GM21390 (cell line): ENCODE measurements at regions not wholly inside any gene's neighbourhood (a gene's known extent, or its start where the extent isn't known, plus 50 kb on each side); places are given as distances from the start of the nearest gene placed in this dataset.
A peak's percentile ranks its signal among the peaks of the same experiment; 100 is the strongest.

Experiments
- ATAC-seq: cut with Tn5 transposase; IDR thresholded peaks from one replicate; pipeline ENCODE4 v1.9.1; 2021; ENCODE audit not compliant: unreplicated experiment

GRCh38 chr13:103730407-103730806 is 664.2 kb upstream of the SLC10A2 start:
- no peak for ATAC-seq

GRCh38 chr13:103726808-103727207 is 660.6 kb upstream of the SLC10A2 start:
- no peak for ATAC-seq

- no peak for ATAC-seq
These were observed 650.5 kb upstream of the SLC10A2 start for GRCh38 chr13:103716718-103717117.

GRCh38 chr13:103715335-103715734 is 649.1 kb upstream of the SLC10A2 start:
- ATAC-seq = no peak

- no peak for ATAC-seq
These were observed 637.0 kb upstream of the SLC10A2 start for GRCh38 chr13:103703246-103703645.

DNA sequence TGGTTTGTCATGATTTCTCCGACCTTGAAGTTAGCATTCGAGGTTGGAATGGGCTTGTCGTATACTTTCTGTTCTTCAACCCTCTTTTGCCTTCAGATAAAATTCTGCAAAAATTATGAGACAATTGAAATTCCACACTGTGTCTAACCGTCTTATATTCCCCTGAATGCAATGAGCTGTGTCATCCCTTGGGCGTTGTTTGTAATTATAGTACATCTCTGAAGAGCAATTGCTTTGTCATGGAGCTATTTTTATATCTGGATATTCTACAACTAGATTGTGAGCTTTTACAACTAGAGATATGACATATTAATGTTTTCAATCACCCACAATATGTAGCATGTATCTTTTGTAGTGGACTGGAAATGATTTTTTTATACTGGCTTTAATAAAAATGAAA is 631.8 kb upstream of the SLC10A2 start:
- no peak for ATAC-seq

- ATAC-seq = no peak
These were observed 629.1 kb upstream of the SLC10A2 start for GRCh38 chr13:103695320-103695719.

- no peak for ATAC-seq
These were observed 628.3 kb upstream of the SLC10A2 start for GRCh38 chr13:103694471-103694870.

DNA sequence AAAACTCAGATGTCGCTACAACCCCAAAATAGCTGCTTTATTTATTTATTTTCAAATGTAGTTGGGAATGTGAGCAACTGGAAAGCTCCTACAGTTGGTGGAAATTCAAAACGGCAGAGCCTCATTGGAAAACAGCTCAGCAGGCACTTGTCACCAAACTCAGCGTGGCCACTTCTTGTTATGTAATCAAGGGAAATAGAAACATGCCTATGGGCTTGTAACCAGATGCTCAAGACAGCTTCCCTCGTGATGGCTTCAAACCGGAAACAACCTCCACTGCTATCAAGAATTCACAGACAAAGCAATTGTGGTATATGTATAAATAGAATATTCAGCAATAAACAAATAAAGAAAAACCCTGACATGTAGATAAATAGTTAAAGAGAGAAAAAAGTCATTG is 627.8 kb upstream of the SLC10A2 start:
- ATAC-seq = no peak

- ATAC-seq = no peak
These were observed 626.2 kb upstream of the SLC10A2 start for GRCh38 chr13:103692442-103692841.

GRCh38 chr13:103676329-103676728 is 610.1 kb upstream of the SLC10A2 start:
- ATAC-seq = no peak

GRCh38 chr13:103671547-103671946 is 605.3 kb upstream of the SLC10A2 start:
- no peak for ATAC-seq

- no peak for ATAC-seq
These were observed 597.8 kb upstream of the SLC10A2 start for GRCh38 chr13:103663996-103664395.

DNA sequence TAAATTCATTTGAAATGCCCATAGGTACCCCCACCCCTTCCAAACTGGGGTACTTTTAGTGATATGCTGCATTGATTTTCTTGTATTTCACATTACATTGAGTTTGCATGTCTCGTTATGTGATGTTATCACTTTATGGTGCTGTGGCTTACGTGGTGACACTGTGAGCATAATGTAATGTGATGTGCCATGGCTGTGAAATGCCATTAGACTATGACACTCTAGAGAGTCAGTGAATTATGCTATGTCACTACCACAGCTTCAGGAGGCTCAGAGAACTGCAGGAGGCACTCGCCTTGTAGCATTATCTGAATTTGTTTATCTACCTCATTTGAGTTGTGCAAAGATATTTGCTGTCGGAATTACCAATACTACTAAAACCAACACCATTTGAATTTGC is 590.1 kb upstream of the SLC10A2 start:
- ATAC-seq = no peak

- ATAC-seq = no peak
These were observed 574.4 kb upstream of the SLC10A2 start for GRCh38 chr13:103640606-103641005.

DNA sequence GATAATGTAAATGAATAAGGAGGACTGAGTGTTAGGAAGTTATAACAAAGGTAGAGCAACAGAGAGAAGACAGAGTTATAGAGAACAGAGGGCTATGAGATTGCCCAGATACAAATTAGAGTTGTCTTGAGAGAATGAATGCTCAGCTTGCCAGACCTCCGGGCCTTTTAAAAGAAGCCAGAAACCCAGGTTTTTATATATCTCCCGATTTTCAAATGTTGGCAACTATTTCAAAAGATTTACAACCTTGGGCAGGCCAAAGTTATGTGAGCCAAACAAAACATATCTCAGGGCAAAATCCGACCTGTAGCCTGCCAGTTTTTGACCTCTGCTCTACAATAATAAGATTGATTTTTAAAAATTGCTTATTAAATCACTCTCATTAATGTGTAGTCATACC is 573.1 kb upstream of the SLC10A2 start:
- ATAC-seq = no peak

GRCh38 chr13:103638706-103639105 is 572.5 kb upstream of the SLC10A2 start:
- ATAC-seq = no peak

- ATAC-seq = no peak
These were observed 567.8 kb upstream of the SLC10A2 start for GRCh38 chr13:103634066-103634465.

GRCh38 chr13:103625194-103625593 is 559.0 kb upstream of the SLC10A2 start:
- no peak for ATAC-seq

GRCh38 chr13:103618151-103618550 is 551.9 kb upstream of the SLC10A2 start:
- no peak for ATAC-seq

GRCh38 chr13:103615771-103616170 is 549.6 kb upstream of the SLC10A2 start:
- no peak for ATAC-seq

DNA sequence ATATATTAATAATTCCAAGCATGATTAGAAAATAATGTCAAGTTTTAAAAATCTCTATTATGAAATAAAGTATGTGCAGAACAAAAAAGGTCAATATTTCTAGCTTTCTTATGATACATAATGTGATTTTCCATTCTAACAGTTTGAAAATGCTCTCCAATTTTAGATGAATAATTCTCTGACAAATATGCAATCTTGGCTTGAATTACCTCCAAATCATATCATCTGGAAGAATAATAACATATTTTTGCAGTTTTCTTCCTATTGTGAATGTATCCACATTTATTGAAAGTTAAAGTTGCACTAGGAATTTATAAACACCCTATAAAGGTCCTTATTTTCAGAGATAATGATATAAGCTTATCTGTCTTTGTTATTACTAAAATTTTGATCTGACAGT is 548.5 kb upstream of the SLC10A2 start:
- no peak for ATAC-seq

GRCh38 chr13:103607995-103608394 is 541.8 kb upstream of the SLC10A2 start:
- ATAC-seq = peak; percentile 82
